HG03045 (cell line): ENCODE measurements at regions not wholly inside any gene's neighbourhood (a gene's known extent, or its start where the extent isn't known, plus 50 kb on each side); places are given as distances from the start of the nearest gene placed in this dataset.

Experiments
- ATAC-seq: cut with Tn5 transposase; IDR thresholded peaks from one replicate; pipeline ENCODE4 v1.9.1; 2021; ENCODE audit warnings: mild to moderate bottlenecking, moderate library complexity; ENCODE audit not compliant: unreplicated experiment

DNA sequence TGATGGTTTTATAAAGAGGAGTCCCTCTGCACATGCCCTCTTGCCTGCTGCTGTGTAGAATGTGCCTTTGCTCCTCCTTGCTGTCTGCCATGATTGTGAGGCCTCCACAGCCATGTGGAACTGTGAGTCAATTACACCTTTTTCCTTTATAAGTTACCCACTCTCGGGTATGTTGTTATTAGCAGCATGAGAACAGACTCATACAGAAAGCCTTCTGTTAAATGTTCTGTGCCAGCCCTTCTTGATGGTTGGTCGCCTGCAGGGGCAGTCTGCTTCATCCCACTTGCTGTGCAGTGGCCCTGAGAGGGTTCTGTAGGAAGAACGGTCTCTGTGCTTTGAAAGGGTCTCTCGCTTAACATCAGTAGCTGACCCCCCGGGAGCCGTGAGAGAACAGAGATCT is 248.9 kb upstream of the IGFBP3 start:
- no peak for ATAC-seq

GRCh38 chr7:46169384-46169755 is 248.3 kb upstream of the IGFBP3 start:
- ATAC-seq: no peak

- no peak for ATAC-seq
Measured at GRCh38 chr7:46168671-46169383, 247.8 kb upstream of the IGFBP3 start.

- no peak for ATAC-seq
Measured at GRCh38 chr7:46168231-46168630, 247.2 kb upstream of the IGFBP3 start.

DNA sequence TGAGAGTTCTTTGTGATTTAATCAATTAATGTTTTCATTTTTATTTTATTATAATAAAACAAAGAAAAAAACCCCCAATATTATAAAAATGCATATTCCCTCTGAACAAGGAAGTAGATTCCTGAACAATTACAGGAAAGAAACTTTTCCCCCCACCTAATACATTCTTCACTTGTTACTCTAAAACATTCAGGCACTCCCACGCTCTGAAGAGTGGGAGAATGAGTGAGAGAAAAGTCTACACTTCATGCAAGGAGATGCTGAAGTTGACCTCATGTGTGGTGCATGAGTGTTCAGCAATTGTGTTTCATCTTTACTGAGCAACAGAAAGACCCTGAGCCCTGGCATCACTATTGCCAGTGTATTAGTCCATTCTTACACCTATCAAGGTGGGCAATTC is 244.2 kb upstream of the IGFBP3 start:
- no peak for ATAC-seq

- no peak for ATAC-seq
Measured at GRCh38 chr7:46164629-46165028, 243.6 kb upstream of the IGFBP3 start.

DNA sequence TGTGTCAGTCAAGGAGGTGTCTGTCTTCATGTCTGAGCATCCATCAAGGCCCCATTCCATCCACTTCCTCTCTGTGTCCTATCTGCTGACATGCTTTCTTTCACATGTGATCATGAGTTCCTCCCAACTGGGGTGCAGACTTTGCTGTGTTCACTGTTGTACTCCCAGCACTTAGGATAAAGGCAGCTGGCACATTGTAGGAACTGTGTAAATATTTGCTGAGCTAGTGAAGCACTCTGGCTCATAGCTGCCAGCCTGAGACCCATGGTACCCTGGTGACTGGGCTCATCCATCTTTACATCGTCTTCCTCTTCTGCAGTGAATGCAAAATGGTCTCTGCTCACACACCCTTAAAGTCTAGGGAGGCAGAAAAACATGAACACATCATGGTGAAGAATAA is 242.2 kb upstream of the IGFBP3 start:
- ATAC-seq: no peak

GRCh38 chr7:46162609-46163008 is 241.5 kb upstream of the IGFBP3 start:
- ATAC-seq: no peak

- ATAC-seq: no peak
Measured at GRCh38 chr7:46160861-46161260, 239.8 kb upstream of the IGFBP3 start.

DNA sequence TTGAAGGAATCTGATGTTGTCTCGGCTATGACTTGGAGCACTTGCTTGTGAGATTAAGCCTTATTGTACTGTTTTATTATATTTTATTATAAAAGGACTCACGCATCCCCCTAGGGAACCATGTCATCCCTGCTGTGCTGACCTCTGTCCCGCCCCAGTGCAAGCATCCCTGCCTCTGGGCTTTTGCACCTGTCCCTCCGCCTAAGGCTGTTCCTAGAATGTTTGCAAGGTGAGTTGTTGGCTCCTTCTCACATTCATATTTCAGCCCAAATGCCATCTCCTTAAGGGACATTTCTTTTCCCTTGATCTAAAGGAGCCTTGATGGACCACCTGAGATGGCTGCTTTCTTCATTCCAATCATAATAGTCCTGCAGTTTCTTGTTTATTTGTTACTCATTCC is 236.9 kb upstream of the IGFBP3 start:
- no peak for ATAC-seq

GRCh38 chr7:46157404-46157803 is 236.3 kb upstream of the IGFBP3 start:
- no peak for ATAC-seq

- no peak for ATAC-seq
Measured at GRCh38 chr7:46156853-46157252, 235.8 kb upstream of the IGFBP3 start.

- no peak for ATAC-seq
Measured at GRCh38 chr7:46156086-46156485, 235.0 kb upstream of the IGFBP3 start.

DNA sequence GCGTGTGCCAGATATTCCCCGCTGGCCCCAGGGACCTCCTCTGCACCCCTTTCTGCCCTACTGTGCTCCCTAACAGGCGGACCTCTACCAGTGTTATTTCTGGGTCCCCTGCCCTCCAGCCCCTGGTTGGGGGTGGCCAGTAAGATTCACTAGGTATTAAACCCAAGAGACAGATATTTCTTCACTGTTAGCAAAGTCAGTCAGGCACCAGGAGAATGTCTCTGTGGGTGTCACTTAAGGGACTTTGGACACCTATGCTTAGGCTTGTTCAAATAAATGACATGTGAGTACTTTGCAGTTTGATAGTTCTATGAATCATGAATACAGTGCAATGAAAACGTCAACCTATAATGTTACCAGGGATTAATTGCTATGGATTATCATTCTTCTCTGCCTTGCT is 234.3 kb upstream of the IGFBP3 start:
- ATAC-seq: no peak

GRCh38 chr7:46153951-46154787 is 233.1 kb upstream of the IGFBP3 start:
- no peak for ATAC-seq

GRCh38 chr7:46153583-46153950 is 232.5 kb upstream of the IGFBP3 start:
- no peak for ATAC-seq

DNA sequence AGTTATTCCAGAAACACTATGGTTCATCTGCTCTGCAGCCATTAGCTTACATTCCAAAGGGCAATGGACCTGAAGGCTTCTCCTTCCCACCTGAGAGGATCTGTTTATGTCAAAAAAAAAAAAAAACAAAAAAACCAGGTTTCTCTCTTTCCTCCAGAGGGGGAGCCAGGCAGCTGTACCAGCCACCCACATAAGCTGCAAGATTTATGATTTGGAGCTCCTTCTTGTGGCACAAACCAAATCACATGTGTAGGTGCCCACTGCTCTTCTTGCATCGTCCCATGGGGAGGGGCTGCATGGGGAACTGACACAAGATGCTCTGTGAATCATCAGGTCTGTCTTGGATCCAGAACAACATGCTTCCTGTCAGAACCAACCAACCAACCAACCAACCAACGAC is 231.6 kb upstream of the IGFBP3 start:
- no peak for ATAC-seq

DNA sequence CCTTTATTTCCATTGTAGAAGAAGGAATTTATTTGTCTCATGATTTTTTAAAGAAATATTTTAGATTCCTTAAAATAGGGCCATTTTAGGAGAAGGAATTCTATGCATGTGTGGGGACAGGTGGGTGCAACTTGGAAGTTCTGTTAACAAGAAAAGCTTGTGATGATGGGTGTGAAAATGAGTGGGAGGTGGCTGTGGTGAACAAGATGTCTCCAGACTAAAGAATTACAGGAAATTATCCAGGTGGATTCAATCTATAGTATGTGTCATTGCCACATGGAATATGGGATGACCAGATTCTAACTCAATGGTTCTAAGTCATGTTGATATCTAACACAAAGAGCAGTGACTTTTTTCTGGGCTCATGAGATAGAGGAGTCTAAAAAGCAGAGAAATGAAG is 229.6 kb upstream of the IGFBP3 start:
- ATAC-seq: no peak

- no peak for ATAC-seq
Measured at GRCh38 chr7:46150202-46150601, 229.1 kb upstream of the IGFBP3 start.

- no peak for ATAC-seq
Measured at GRCh38 chr7:46147871-46148270, 226.8 kb upstream of the IGFBP3 start.

DNA sequence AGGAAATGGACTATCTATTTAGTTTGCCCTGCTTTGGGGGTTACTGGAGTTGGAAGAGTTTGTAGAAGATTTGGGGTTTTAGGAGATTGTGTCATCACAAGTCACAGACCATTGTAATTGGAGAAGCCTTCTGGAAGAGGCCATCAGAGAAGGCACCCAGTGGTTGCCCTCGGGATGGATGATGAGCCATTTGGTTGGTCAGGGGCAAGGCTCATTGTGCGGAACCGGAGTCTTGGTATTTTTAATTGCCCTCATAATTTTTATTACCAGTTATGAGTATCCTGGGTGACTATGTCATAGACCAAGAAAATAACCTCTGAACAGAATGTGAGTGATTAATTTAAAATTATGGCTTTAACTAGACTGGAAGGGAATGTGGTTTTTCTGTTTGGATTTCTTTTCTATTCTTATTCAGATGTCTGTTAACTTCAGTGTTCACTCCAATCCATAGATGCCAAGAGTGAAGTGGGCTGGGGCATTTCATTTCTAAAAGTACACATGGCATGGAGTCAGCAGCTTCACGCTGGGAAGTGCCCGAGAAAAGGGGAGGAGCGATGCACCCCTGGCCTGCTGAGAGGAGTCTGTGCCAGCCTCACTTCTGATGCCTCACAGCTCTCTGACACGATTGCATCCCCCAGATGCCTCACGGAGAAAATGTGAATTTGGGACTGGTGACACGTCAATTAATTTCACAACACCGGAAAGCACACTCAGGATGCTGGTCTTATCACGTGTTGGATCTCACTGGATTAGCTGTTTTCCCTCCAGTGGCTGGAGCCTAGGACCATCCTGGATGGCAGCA is 225.6 kb upstream of the IGFBP3 start:
- no peak for ATAC-seq

DNA sequence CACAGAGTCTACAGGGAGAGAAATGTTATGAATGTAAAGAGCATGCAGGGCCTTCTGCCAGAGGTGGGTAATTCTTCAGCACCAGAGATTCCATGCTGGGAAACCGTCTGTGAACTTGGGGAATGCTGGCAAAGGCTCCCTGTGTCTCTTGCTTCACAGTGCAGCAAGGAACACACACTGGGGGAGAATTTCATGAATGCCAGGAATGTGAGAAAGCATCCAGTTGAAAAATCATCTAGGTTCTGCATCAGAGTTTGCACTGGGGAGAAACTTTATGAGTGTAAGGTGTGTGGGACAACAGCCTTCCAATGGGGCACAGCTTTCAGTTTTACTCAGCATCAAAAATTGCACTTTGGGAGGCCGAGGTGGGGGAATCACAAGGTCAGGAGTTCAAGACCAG is 224.3 kb upstream of the IGFBP3 start:
- no peak for ATAC-seq
